ENCODE measurements at regions not wholly inside any gene's neighbourhood (a gene's known extent, or its start where the extent isn't known, plus 50 kb on each side); places are given as distances from the start of the nearest gene placed in this dataset.
"Not testable (repeated sequence)": the region's sequence is repeated elsewhere in the genome, so short reads cannot be mapped to it uniquely, and the experiment has no call there.

- Histone ChIP-seq H3K27ac (ENCODE audit: low read depth, low read length) (no peak overlapping the region), H3K27me3 (ENCODE audit: control insufficient read depth in 5 of 5, insufficient read depth in 4 of 5, low read length in 5 of 5) (no peaks in the 10 kb centered on the region), H3K9ac (ENCODE audit: low read length in 5 of 5) (no peak overlapping the region), H3K9me3 (ENCODE audit: control insufficient read depth in 5 of 5, low read length in 5 of 5) (no peaks in the 10 kb centered on the region), H3K4me3 (ENCODE audit: low read depth in 1 of 5, low read length in 5 of 5) (no peak overlapping the region), H3K4me1 (ENCODE audit: control insufficient read depth in 5 of 5, insufficient read depth in 5 of 5, low read length in 5 of 5) (no peaks in the 10 kb centered on the region), H3K36me3 (ENCODE audit: control insufficient read depth in 5 of 5, insufficient read depth in 5 of 5, low read length in 5 of 5) (no peaks in the 10 kb centered on the region)
Observed at GRCh38 chr10:61211468-61211867, 241.7 kb downstream of the TMEM26 start.

- no peaks in the 10 kb centered on the region for H3K36me3 ChIP-seq (ENCODE audit: control insufficient read depth in 5 of 5, insufficient read depth in 5 of 5, low read length in 5 of 5)
- no peak overlapping the region for H3K27ac ChIP-seq (ENCODE audit: low read depth, low read length)
- peaks cover 0 to 8% (median 2%) of the 10 kb centered on the region in 5 donors for H3K9me3 ChIP-seq (ENCODE audit: control insufficient read depth in 5 of 5, low read length in 5 of 5)
- H3K4me1 ChIP-seq (ENCODE audit: control insufficient read depth in 5 of 5, insufficient read depth in 5 of 5, low read length in 5 of 5) = no peaks in the 10 kb centered on the region
- H3K27me3 ChIP-seq (ENCODE audit: control insufficient read depth in 5 of 5, insufficient read depth in 4 of 5, low read length in 5 of 5) = no peaks in the 10 kb centered on the region
- no peak overlapping the region for H3K4me3 ChIP-seq (ENCODE audit: low read depth in 1 of 5, low read length in 5 of 5)
- H3K9ac ChIP-seq (ENCODE audit: low read length in 5 of 5) = no peak overlapping the region
Observed at GRCh38 chr10:61197057-61197456, 253.1 kb upstream of the RHOBTB1 start.

- H3K9ac ChIP-seq (ENCODE audit: low read length in 5 of 5) = no peak overlapping the region
- peaks cover 0 to 8% (median 2%) of the 10 kb centered on the region in 5 donors for H3K9me3 ChIP-seq (ENCODE audit: control insufficient read depth in 5 of 5, low read length in 5 of 5)
- no peak overlapping the region for H3K27ac ChIP-seq (ENCODE audit: low read depth, low read length)
- H3K36me3 ChIP-seq (ENCODE audit: control insufficient read depth in 5 of 5, insufficient read depth in 5 of 5, low read length in 5 of 5) = no peaks in the 10 kb centered on the region
- no peak overlapping the region for H3K4me3 ChIP-seq (ENCODE audit: low read depth in 1 of 5, low read length in 5 of 5)
- no peaks in the 10 kb centered on the region for H3K4me1 ChIP-seq (ENCODE audit: control insufficient read depth in 5 of 5, insufficient read depth in 5 of 5, low read length in 5 of 5)
- H3K27me3 ChIP-seq (ENCODE audit: control insufficient read depth in 5 of 5, insufficient read depth in 4 of 5, low read length in 5 of 5) = no peaks in the 10 kb centered on the region
Observed at GRCh38 chr10:61195211-61195610, 251.2 kb upstream of the RHOBTB1 start.

GRCh38 chr10:61192589-61192988 is 248.6 kb upstream of the RHOBTB1 start:
- H3K27ac ChIP-seq (ENCODE audit: low read depth, low read length); H3K4me3 ChIP-seq (ENCODE audit: low read depth in 1 of 5, low read length in 5 of 5): not testable (repeated sequence)

GRCh38 chr10:61192042-61192441 is 248.1 kb upstream of the RHOBTB1 start:
- Histone ChIP-seq H3K36me3 (ENCODE audit: control insufficient read depth in 5 of 5, insufficient read depth in 5 of 5, low read length in 5 of 5) (no peaks in the 10 kb centered on the region), H3K4me3 (ENCODE audit: low read depth in 1 of 5, low read length in 5 of 5) (no peak overlapping the region), H3K27me3 (ENCODE audit: control insufficient read depth in 5 of 5, insufficient read depth in 4 of 5, low read length in 5 of 5) (no peaks in the 10 kb centered on the region), H3K4me1 (ENCODE audit: control insufficient read depth in 5 of 5, insufficient read depth in 5 of 5, low read length in 5 of 5) (no peaks in the 10 kb centered on the region), H3K9me3 (ENCODE audit: control insufficient read depth in 5 of 5, low read length in 5 of 5) (peaks cover 0 to 8% (median 2%) of the 10 kb centered on the region in 5 donors), H3K27ac (ENCODE audit: low read depth, low read length) (no peak overlapping the region), H3K9ac (ENCODE audit: low read length in 5 of 5) (no peak overlapping the region)

More at GRCh38 chr10:61192589-61192988, 248.6 kb upstream of the RHOBTB1 start:
- H3K4me1 ChIP-seq (ENCODE audit: control insufficient read depth in 5 of 5, insufficient read depth in 5 of 5, low read length in 5 of 5); H3K9ac ChIP-seq (ENCODE audit: low read length in 5 of 5); H3K27me3 ChIP-seq (ENCODE audit: control insufficient read depth in 5 of 5, insufficient read depth in 4 of 5, low read length in 5 of 5); H3K9me3 ChIP-seq (ENCODE audit: control insufficient read depth in 5 of 5, low read length in 5 of 5); H3K36me3 ChIP-seq (ENCODE audit: control insufficient read depth in 5 of 5, insufficient read depth in 5 of 5, low read length in 5 of 5): not testable (repeated sequence)

- H3K4me1 ChIP-seq (ENCODE audit: control insufficient read depth in 5 of 5, insufficient read depth in 5 of 5, low read length in 5 of 5) = no peaks in the 10 kb centered on the region
- no peaks in the 10 kb centered on the region for H3K27me3 ChIP-seq (ENCODE audit: control insufficient read depth in 5 of 5, insufficient read depth in 4 of 5, low read length in 5 of 5)
- no peak overlapping the region for H3K9ac ChIP-seq (ENCODE audit: low read length in 5 of 5)
- H3K9me3 ChIP-seq (ENCODE audit: control insufficient read depth in 5 of 5, low read length in 5 of 5) = peaks cover 0 to 8% (median 2%) of the 10 kb centered on the region in 5 donors
- H3K36me3 ChIP-seq (ENCODE audit: control insufficient read depth in 5 of 5, insufficient read depth in 5 of 5, low read length in 5 of 5) = no peaks in the 10 kb centered on the region
- H3K4me3 ChIP-seq (ENCODE audit: low read depth in 1 of 5, low read length in 5 of 5) = no peak overlapping the region
- H3K27ac ChIP-seq (ENCODE audit: low read depth, low read length) = no peak overlapping the region
Observed at GRCh38 chr10:61189912-61190311, 245.9 kb upstream of the RHOBTB1 start.

- Histone ChIP-seq H3K36me3 (ENCODE audit: control insufficient read depth in 5 of 5, insufficient read depth in 5 of 5, low read length in 5 of 5) (no peaks in the 10 kb centered on the region), H3K9me3 (ENCODE audit: control insufficient read depth in 5 of 5, low read length in 5 of 5) (peaks cover 0 to 8% (median 2%) of the 10 kb centered on the region in 5 donors), H3K4me3 (ENCODE audit: low read depth in 1 of 5, low read length in 5 of 5) (no peak overlapping the region), H3K9ac (ENCODE audit: low read length in 5 of 5) (no peak overlapping the region), H3K27ac (ENCODE audit: low read depth, low read length) (no peak overlapping the region), H3K4me1 (ENCODE audit: control insufficient read depth in 5 of 5, insufficient read depth in 5 of 5, low read length in 5 of 5) (no peaks in the 10 kb centered on the region), H3K27me3 (ENCODE audit: control insufficient read depth in 5 of 5, insufficient read depth in 4 of 5, low read length in 5 of 5) (no peaks in the 10 kb centered on the region)
Observed at GRCh38 chr10:61188691-61189090, 244.7 kb upstream of the RHOBTB1 start.

- Histone ChIP-seq H3K9me3 (ENCODE audit: control insufficient read depth in 5 of 5, low read length in 5 of 5) (peaks cover 0 to 5% (median 2%) of the 10 kb centered on the region in 5 donors), H3K4me1 (ENCODE audit: control insufficient read depth in 5 of 5, insufficient read depth in 5 of 5, low read length in 5 of 5) (no peaks in the 10 kb centered on the region), H3K27ac (ENCODE audit: low read depth, low read length) (no peak overlapping the region), H3K9ac (ENCODE audit: low read length in 5 of 5) (no peak overlapping the region), H3K36me3 (ENCODE audit: control insufficient read depth in 5 of 5, insufficient read depth in 5 of 5, low read length in 5 of 5) (no peaks in the 10 kb centered on the region), H3K27me3 (ENCODE audit: control insufficient read depth in 5 of 5, insufficient read depth in 4 of 5, low read length in 5 of 5) (no peaks in the 10 kb centered on the region), H3K4me3 (ENCODE audit: low read depth in 1 of 5, low read length in 5 of 5) (no peak overlapping the region)
Observed at GRCh38 chr10:61188101-61188500, 244.1 kb upstream of the RHOBTB1 start.

- Histone ChIP-seq H3K9ac (ENCODE audit: low read length in 5 of 5) (no peak overlapping the region), H3K4me1 (ENCODE audit: control insufficient read depth in 5 of 5, insufficient read depth in 5 of 5, low read length in 5 of 5) (no peaks in the 10 kb centered on the region), H3K36me3 (ENCODE audit: control insufficient read depth in 5 of 5, insufficient read depth in 5 of 5, low read length in 5 of 5) (no peaks in the 10 kb centered on the region), H3K27me3 (ENCODE audit: control insufficient read depth in 5 of 5, insufficient read depth in 4 of 5, low read length in 5 of 5) (no peaks in the 10 kb centered on the region), H3K27ac (ENCODE audit: low read depth, low read length) (no peak overlapping the region), H3K9me3 (ENCODE audit: control insufficient read depth in 5 of 5, low read length in 5 of 5) (peaks cover 0 to 5% (median 0%) of the 10 kb centered on the region in 5 donors), H3K4me3 (ENCODE audit: low read depth in 1 of 5, low read length in 5 of 5) (no peak overlapping the region)
Observed at GRCh38 chr10:61187601-61188000, 243.6 kb upstream of the RHOBTB1 start.

- no peak overlapping the region for H3K9ac ChIP-seq (ENCODE audit: low read length in 5 of 5)
- H3K27ac ChIP-seq (ENCODE audit: low read depth, low read length) = no peak overlapping the region
- no peaks in the 10 kb centered on the region for H3K36me3 ChIP-seq (ENCODE audit: control insufficient read depth in 5 of 5, insufficient read depth in 5 of 5, low read length in 5 of 5)
- H3K27me3 ChIP-seq (ENCODE audit: control insufficient read depth in 5 of 5, insufficient read depth in 4 of 5, low read length in 5 of 5) = no peaks in the 10 kb centered on the region
- H3K4me1 ChIP-seq (ENCODE audit: control insufficient read depth in 5 of 5, insufficient read depth in 5 of 5, low read length in 5 of 5) = no peaks in the 10 kb centered on the region
- H3K4me3 ChIP-seq (ENCODE audit: low read depth in 1 of 5, low read length in 5 of 5) = no peak overlapping the region
- H3K9me3 ChIP-seq (ENCODE audit: control insufficient read depth in 5 of 5, low read length in 5 of 5) = no peaks in the 10 kb centered on the region
Observed at GRCh38 chr10:61186408-61186807, 242.4 kb upstream of the RHOBTB1 start.

GRCh38 chr10:61184429-61184828 is 240.4 kb upstream of the RHOBTB1 start:
- H3K27me3 ChIP-seq (ENCODE audit: control insufficient read depth in 5 of 5, insufficient read depth in 4 of 5, low read length in 5 of 5) = no peaks in the 10 kb centered on the region
- H3K4me1 ChIP-seq (ENCODE audit: control insufficient read depth in 5 of 5, insufficient read depth in 5 of 5, low read length in 5 of 5) = no peaks in the 10 kb centered on the region
- no peaks in the 10 kb centered on the region for H3K36me3 ChIP-seq (ENCODE audit: control insufficient read depth in 5 of 5, insufficient read depth in 5 of 5, low read length in 5 of 5)
- H3K9me3 ChIP-seq (ENCODE audit: control insufficient read depth in 5 of 5, low read length in 5 of 5) = no peaks in the 10 kb centered on the region
- H3K4me3 ChIP-seq (ENCODE audit: low read depth in 1 of 5, low read length in 5 of 5) = no peak overlapping the region
- no peak overlapping the region for H3K27ac ChIP-seq (ENCODE audit: low read depth, low read length)
- no peak overlapping the region for H3K9ac ChIP-seq (ENCODE audit: low read length in 5 of 5)

Data from subcutaneous abdominal adipose tissue (tissue), 5 donors.